Activated naive CD4-positive, alpha-beta T cell (primary cell): ENCODE measurements at regions not wholly inside any gene's neighbourhood (a gene's known extent, or its start where the extent isn't known, plus 50 kb on each side); places are given as distances from the start of the nearest gene placed in this dataset.

Experiments used
- DNase-seq, 4 experiments: peaks; one replicate each; lab custom pipeline; 2025; lab: John Stamatoyannopoulos, UW

DNA sequence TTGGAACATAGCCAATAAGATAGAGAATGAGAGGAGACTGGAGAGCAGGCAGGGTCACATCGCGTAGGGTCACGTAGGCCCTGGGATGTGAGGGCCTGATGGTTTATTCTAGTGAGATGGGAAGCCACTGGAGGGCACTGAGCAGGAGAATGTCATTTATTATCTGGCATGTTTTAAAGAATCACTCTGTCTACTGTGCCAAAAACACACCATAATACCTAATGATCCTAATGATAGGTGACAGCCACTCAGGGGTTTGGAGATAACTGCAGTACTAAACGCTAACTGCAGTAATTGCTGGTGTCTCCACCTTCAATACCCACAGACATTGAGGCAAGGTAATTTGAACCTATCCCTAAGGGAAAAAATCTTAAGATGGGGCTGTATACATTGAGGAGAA is 185.4 kb downstream of the TTLL7 start:
- DNase-seq, result no peak

DNA sequence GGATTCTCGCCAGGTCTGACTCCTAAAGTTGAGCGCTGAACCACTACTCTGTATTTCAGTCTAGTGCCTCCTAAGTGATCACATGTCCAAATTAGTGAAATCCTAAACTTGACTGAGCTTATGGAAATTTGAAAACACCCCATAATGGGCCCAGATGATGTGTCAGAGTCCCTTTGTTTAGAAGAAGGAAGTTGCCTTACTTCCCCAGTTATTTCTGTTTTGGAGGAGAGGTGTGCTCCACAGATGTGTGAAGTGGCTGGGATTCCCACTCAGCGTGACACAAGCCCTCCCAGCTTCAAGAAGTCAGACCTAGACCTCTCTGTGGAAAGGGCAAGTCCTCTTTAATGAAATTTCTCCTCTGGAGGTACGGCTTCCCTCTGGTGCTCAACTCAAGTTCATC is 188.8 kb downstream of the TTLL7 start:
- DNase-seq, result no peak

DNA sequence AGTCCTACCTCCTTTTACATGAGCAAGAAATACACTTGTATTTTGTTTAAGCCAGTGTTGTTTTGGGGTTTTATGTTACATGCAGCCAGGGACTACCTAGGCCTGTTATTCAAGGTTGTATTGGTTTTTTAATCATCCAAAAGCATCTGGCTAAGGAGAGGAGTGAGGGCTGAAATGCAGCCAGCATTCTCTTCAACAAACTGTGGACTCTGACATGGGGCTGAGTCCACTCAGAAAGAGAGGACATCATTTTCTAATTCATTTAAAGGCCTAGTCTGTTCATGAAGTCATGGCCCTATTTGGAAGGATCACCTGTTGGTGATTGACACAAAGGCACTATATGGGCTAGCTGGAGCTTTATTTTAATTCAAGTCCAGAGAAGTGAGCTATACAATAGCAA is 190.4 kb downstream of the TTLL7 start:
- no peak for DNase-seq

DNA sequence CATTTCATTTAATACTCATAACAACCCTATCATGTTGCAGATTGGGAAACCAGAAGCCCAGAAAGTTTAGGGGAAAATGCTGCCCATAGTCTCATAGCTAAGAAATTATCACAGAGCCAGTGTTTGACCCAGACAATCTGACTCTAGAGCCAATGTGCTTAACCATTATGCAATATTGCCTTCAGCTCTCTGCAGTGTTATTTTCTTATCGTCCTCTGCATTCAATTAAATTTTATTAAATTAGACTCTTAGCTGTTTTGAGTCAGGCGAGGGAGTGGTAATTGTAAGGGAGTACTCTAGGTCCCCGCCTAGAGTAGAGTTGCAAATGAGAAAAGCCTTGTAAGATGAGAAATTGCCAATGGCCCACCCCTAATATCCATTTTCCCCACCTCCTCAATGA is 191.1 kb downstream of the TTLL7 start:
- no peak for DNase-seq

DNA sequence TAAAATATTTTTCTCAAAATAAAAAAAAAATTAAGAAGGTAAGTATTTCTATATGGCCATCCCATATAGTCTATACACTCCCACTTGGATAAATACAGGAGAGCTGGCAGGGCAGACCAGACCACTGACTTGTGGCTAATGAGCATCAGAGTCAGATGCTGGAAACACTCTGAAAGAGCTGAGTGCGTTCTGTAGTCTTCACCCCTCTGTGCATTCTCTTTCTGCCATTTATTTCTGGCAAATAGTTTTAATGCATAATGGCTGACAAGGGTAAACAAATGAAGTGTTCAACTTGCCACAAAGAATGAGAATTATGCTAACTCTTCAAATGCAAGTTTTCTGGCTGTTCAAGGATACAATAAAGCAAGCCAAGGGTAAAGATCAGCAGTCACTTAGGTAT is 191.7 kb downstream of the TTLL7 start:
- DNase-seq, result no peak

DNA sequence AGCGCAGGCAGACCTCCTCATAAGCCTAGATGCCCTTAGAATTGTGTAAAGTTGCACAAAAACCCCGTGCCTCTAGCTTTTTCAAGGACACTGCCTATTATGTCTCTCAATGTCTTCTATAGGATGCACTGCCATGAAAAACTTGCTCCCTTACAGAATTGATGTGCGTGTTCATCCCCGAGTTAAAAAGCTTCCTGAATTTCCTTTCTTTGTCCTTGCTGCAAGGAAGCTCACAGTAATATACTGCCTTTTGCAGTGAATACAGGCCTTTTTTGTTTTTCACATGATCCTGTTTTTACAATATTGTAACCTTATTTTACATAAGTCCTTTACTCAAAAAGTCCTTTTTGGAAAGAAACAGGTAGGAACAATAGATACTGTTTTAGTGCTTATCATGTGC is 193.0 kb downstream of the TTLL7 start:
- no peak for DNase-seq

DNA sequence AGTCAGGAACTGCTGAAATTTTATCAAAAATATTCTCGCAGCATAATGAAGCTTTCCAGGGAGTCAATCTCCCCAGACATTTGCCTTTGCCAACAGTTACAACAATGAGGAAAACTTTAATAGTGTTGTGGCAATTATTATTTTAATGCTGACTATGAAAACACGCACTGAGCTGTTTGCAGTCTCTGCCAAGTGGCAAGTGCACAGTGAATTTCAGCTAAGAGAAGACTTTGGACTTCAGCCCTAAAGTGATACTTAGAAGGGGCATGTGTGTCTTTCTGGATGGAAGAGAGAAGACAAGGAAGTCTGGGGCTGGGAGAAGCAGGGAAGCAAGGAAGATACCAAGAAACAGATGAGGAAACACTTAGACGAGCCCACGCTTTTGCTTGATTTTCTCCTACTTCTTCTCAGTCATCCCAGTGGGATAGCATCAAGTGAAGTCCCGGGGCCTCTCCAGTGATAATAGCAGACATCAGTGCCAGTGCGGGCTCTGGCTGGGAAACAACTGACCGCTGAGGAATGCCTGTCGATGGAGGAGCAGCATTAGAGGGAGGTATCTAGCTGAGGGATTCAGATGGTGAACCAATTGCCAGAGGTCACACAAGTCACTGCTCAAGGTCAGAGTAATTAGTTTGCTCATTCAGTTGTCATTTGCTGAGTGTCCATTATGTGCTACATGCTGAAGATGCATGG is 196.3 kb downstream of the TTLL7 start:
- no peak for DNase-seq

DNA sequence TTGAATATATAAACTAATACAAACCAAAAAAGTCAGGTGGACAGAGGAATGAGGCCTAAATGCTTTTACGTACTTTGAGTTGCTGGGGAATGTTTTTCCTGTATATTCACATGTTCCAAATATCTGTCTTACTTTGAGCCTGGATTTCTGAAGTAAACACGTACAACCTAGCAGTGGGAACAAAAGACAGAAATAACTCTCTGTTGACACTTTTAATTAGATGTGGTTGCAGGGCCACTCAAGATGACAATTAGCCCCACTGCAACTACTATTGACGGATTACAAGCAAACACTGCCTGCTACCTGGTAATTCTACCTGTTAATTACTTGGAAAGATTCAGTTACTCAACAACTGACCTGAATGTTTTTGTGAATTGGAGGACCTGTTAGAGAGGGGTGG is 196.9 kb downstream of the TTLL7 start:
- DNase-seq, result no peak

DNA sequence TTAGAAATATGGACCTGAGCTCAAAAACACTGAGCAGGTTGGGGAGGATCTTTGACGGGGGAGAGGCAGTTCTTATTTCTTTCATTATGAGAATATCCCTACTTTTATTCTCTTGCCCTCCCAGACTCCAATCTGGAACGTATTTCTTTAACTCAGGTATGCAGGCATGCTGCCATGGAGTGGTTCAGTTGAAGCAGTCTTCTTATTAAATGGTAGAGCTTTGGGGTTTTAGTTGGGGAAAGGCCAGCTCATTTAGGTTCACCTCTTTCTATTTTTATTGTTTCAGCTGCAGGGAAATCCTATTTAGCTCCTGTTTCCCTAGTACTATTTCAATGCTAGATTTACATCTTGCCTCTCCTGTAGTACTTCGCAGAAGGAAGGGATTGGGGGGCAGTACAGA is 198.9 kb downstream of the TTLL7 start:
- no peak for DNase-seq

DNA sequence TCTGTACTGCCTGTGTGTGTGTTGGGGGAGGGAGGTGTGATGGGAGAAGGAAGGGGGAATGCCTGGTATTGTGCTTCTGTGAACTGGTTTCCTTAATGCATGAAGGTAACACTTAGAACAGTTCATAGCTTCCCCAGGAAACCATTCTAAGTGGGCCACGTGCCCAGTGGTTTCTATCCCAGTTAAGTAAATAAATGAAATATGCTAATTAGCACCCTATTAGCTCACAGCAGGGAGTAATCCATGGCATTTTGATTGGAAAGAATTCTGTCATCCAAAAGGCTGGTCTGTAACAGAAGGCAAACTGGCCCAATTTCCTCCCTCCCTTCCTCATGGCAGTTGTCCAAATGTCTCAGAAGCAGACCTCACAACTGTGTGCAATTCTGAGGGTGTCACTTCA is 199.3 kb downstream of the TTLL7 start:
- DNase-seq, result no peak

- no peak for DNase-seq
These were observed 200.0 kb downstream of the TTLL7 start for GRCh38 chr1:83798965-83799364.

GRCh38 chr1:83796409-83796808 is 202.5 kb downstream of the TTLL7 start:
- DNase-seq, result no peak

DNA sequence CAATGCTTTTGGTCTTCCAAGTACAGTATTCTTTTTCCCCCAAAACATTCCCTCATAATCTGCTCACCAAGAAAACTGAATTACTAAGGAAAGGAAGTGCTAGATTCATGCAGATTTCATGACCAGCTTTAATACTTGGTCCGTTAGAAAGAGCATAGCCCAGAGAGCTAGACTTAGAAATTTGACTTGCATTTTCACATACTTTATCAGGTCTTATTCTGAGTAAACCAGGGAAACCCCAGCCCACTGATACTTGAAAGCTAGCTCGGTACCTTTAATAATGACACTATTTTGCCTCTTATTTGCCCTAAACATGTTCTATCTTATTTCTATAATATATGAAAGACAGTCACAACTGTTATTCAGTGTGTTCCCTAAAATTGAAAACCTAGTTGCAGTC is 204.5 kb downstream of the TTLL7 start:
- no peak for DNase-seq

DNA sequence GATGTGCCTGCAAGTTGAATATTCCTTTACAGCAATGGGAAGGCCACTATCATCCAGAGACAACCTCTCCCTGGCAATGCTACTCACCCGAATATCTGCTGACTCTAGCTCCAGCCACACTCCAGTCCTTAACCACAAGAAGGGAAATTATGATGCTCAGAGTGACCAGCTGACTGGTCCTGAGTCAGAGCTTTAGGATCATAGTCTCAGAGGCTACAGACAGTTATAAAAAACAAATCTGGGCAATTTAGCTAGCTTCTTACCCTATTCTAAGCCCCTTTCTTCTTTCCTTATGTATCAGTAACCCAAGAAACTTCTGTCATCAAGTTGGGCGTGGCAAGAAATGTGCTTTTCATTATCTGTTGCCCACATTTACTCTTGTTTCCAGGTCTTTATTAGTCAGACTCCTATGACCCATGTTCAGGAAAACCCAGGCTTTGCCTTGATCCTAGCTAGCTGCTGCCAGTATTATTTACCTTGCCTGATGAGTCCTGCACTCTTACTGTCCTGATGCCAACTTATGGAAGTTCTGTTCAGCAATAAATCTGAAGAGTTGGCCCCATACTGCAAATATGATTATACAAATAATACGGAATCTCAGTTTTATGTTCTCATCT is 207.0 kb downstream of the TTLL7 start:
- DNase-seq, result no peak

DNA sequence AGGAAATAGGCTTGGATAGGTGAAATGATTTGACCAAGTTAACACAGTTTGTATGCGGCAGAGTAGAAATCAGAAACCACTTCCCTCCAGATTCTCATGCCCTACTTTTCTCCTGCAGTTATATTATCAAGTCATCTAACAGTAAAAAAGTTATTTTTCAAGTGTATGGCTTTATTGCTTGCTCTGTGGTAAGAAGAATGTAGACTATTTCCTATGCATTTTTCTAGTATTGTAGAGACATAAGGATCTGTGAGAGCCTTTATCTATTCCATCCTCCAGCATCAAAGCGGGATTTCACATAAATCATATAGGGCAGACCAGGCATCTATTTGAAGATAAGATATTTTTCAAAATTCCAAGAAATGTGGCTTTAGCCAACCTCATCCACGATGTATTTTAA is 208.5 kb downstream of the TTLL7 start:
- DNase-seq, result no peak

DNA sequence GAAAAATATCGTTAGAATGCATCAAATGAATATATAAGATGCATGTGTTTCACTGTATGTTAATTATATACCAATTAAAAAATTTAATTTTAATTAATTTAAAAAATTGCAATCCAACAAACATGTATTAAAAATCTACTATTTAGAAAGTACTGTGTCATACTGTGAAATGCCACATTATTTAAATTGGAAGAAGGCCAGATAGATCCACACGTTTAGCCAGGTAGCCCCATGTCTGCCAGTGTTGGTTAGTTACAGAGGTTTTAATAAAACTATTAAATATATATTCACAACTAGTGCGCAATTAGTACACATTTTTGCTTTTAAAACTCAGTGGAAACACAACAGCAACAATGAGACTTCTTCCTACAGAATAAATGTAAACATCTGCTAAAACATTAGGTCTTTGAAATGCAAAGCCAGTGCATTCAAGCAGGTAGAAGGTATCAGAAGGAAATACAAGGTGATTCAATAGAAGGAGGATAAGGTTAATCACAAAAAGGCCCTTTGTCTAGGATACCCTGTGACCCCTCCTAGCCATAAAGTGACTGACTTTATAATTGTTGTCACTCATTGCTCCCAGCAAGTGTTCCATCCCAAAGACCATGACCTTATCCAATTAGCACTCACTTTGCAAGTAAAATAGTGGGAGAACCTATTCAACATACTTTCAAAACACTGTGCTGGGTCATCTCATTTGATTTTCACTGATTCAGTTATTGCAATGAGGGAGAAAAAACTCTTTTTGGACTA is 211.5 kb downstream of the TTLL7 start:
- no peak for DNase-seq

- no peak for DNase-seq
These were observed 217.3 kb downstream of the TTLL7 start for GRCh38 chr1:83781667-83782066.

- DNase-seq, result no peak
These were observed 219.4 kb downstream of the TTLL7 start for GRCh38 chr1:83779565-83779964.

DNA sequence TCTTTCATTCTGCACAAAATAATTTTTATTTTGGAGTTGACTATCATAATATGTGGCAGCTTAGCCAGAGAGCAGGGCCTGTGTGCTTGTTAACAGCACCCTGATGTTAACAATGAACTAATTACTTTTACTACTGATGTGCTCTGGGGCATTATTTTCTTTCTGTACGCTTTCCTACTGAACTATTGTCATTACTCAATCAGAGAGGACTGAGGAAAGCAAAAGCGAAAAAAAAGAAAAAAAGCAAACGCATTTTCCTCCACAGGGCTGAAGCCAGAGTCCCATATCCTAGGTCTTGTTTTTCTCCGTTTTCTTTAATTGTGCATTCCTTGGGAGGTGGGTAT is 221.2 kb downstream of the TTLL7 start:
- no peak for DNase-seq

- DNase-seq, result no peak
These were observed 221.8 kb downstream of the TTLL7 start for GRCh38 chr1:83776913-83777757.

DNA sequence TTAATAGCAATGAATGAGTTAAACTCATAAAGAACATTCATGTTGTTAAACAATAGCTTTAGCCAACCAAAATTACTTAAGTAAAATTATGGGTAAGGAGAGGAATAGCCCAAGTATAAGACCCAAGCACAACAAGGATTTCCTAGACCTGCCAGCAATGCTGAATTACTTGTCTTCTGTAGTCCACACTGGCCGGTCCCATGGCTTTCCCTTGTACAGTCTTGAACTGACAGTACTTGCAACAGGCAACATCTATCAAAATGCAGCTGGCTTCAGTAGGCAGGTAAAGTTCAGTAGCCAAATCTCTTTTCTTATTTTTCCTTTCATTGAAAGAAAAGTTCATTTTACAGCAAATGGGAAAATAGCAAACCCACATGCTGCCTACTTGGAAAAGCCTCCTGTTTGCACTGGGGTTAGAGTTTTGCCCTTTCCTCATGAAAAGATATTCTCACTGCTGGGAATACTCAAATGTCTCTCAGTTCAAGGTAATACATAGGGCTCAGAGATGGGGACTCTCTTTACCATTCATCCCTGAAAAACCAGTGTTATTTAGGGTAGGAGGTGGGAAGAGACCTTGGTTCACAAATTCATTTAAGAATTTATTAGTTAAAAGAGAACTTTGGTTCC is 222.8 kb downstream of the TTLL7 start:
- DNase-seq, result no peak

DNA sequence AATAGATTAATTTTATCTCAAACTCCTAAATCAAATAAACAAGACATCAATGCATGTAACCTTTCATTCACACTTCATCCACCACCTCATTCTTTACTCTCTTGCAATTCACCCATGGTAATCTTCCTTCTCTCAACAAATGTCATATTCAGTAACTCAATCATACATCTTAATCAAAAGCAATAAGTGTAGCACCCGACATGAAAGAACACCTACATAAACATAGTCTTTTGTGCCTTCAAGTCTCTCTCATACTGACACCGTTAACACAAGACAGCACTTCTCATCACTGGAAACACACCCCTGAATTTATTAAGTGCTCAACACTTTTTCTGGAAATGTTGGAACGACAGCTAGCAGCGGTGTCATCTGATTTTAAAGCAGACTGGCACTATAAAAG is 225.9 kb downstream of the TTLL7 start:
- DNase-seq, result no peak
